NAMALWA (cell line): ENCODE measurements at regions not wholly inside any gene's neighbourhood (a gene's known extent, or its start where the extent isn't known, plus 50 kb on each side); places are given as distances from the start of the nearest gene placed in this dataset.
"Not testable (repeated sequence)": the region's sequence is repeated elsewhere in the genome, so short reads cannot be mapped to it uniquely, and the experiment has no call there.

ENCODE experiments used
- DNase-seq: peaks from one replicate; pipeline ENCODE4 v3.0.0-alpha.2; 2015; ENCODE audit warnings: low spot score

- no peak for DNase-seq
These were observed 111.2 kb downstream of the CAPZA3 start for GRCh38 chr12:18849080-18849479.

- no peak for DNase-seq
These were observed 111.8 kb downstream of the CAPZA3 start for GRCh38 chr12:18849761-18850160.

GRCh38 chr12:18850752-18851151 lies 112.8 kb downstream of the CAPZA3 start:
- DNase-seq, result no peak

- DNase-seq, result no peak
These were observed 113.4 kb downstream of the CAPZA3 start for GRCh38 chr12:18851271-18851670.

GRCh38 chr12:18853570-18854366 lies 115.8 kb downstream of the CAPZA3 start:
- DNase-seq, result no peak

- DNase-seq, result no peak
These were observed 119.7 kb downstream of the CAPZA3 start for GRCh38 chr12:18857656-18858055.

GRCh38 chr12:18859400-18859799 lies 121.5 kb downstream of the CAPZA3 start:
- no peak for DNase-seq

- peak; percentile 65 for DNase-seq
These were observed 123.5 kb downstream of the CAPZA3 start for GRCh38 chr12:18861287-18861858.

- no peak for DNase-seq
These were observed 126.0 kb downstream of the CAPZA3 start for GRCh38 chr12:18863769-18864500.

GRCh38 chr12:18864900-18865561 lies 127.1 kb downstream of the CAPZA3 start:
- DNase-seq, result no peak

GRCh38 chr12:18868717-18869116 lies 130.8 kb downstream of the CAPZA3 start:
- no peak for DNase-seq

GRCh38 chr12:18872770-18873169 lies 134.9 kb downstream of the CAPZA3 start:
- no peak for DNase-seq

GRCh38 chr12:18878676-18879180 lies 140.8 kb downstream of the CAPZA3 start:
- no peak for DNase-seq

GRCh38 chr12:18882690-18883089 lies 144.8 kb downstream of the CAPZA3 start:
- DNase-seq, result no peak

- DNase-seq, result no peak
These were observed 149.0 kb downstream of the CAPZA3 start for GRCh38 chr12:18886962-18887361.

GRCh38 chr12:18887368-18887767 lies 149.4 kb downstream of the CAPZA3 start:
- DNase-seq, result no peak

GRCh38 chr12:18888047-18888446 lies 150.1 kb downstream of the CAPZA3 start:
- DNase-seq, result no peak

- not testable (repeated sequence) for DNase-seq
These were observed 152.7 kb downstream of the CAPZA3 start for GRCh38 chr12:18890621-18891020.

GRCh38 chr12:18895540-18895939 lies 157.6 kb downstream of the CAPZA3 start:
- DNase-seq, result no peak

- DNase-seq, result no peak
These were observed 158.0 kb downstream of the CAPZA3 start for GRCh38 chr12:18895946-18896345.

GRCh38 chr12:18897823-18898222 lies 159.9 kb downstream of the CAPZA3 start:
- DNase-seq, result no peak

- DNase-seq, result no peak
These were observed 160.6 kb downstream of the CAPZA3 start for GRCh38 chr12:18898470-18898869.
